NCI-H748 (cell line): ENCODE measurements at regions not wholly inside any gene's neighbourhood (a gene's known extent, or its start where the extent isn't known, plus 50 kb on each side); places are given as distances from the start of the nearest gene placed in this dataset.
"Not testable (repeated sequence)": the region's sequence is repeated elsewhere in the genome, so short reads cannot be mapped to it uniquely, and the experiment has no call there.

ENCODE experiments used
- DNase-seq: peaks from one replicate; lab custom pipeline; 2025; ENCODE audit not compliant: unreplicated experiment; lab: John Stamatoyannopoulos, UW

DNA sequence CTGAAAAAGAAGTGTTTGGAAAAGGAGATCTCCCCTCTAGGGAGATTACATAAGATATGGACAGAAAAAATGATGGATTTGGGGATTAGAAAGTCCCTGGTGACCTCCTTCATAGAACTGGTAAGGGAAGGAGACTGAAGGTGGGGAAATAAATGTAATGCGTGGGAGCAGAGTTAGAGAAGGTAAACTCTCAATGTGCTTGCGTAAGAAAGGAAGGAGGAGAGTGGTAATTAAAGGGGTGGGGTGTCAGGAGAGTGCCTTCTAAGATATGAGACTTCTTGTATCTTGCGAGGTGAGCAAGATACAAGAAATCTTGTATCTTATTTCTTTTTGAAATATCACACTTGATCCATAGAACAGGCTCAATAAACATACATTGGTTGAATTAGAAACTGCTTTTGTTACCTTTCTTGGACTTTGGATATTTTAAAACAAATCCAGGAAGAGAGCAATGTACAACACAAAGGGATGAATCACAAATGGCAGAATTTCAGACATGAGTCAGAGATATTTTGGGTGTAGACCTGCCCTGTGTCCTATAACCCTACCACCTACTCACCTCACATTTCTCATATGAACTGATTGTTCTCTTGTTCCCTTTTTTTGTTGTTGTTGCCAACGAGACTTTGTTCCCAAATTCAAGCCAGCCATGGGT lies 342.4 kb downstream of the INSIG2 start:
- DNase-seq: no peak

DNA sequence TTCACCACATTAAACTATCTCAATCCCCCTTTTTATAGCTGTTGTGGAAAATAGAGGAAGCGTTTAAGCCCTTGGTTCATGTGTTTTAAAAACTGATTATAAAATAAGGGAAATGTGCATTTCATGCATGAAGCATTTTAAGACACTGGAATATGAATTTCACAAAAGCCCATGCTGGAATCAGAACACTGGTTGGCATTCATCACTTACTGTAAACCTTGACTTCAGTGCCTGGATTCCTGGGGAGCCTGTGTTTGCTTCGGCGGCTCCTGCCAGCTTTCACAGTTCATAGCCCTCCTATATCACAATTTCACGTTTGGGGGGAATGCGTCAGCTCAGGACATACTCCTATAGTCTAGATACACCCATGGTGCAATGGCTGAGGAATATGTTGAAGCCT lies 336.9 kb downstream of the INSIG2 start:
- DNase-seq: no peak

DNA sequence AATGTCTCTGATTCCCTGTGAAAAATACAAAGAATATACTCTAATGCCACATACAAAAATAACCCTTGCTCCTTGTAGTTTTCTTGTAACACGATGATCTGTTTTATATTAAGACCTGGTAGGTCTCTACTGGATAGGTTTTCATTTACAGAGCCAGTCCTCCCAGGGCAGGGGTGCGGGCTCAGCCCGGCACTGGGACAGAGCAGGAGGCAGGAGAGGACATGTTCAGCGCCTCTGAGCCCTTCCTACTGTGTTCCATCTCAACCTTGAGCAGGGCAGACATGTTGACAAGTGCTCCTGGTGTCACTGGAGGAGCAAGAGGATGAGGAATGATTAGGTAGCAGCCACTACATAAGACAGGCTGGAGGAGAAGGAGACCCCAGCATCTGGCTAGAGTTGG lies 335.5 kb downstream of the INSIG2 start:
- DNase-seq: no peak

DNA sequence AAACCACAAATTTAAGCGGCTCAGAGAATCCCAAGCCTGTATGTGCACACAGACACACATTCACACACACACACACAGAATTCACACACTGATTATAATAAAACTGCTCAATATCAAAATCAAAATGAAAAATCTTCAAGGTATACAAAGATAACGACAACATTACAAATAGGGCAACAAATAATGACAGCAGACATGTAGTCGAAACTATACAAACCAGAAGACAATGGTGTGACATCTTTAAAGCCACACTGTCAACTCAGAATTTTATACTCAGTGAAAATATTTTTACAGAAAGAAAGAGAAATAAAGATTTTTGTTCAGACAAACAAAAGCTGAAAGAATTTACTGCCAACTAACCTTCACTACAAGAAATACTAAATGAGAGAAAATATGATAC lies 333.4 kb downstream of the INSIG2 start:
- DNase-seq: no peak

DNA sequence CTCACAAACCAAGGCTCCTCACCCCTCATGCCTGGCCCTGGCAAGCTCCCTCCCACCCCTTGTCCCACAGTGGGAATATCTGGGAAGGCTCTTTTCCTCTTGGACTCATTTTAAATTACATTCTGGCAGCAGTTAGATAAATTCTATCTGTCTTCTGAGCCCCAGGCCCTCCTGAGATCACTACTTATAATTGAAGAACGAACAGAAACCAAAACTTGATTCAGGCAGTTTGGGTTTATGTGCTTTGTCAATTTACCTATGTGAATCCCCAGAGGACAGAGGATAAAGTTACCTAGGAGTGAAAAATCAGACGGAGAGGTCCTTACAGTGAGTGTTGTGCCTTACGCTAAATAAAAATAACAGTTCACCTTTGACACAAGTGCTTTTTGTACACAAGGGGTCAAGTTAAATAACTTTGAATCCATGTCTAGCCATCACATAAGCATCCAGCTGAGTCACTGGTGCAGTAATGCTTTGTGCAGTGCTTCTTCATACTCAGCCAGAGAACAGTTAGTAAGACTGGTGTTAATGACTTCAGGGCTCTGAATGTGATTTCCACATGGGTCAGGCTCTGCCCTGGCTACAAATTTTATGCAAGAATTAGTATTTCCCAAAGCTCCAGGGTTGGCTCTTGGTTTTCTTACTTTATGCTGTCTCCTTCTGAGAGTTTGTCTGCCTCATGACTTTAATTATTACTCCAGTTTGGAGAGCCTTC lies 329.3 kb downstream of the INSIG2 start:
- no peak for DNase-seq

DNA sequence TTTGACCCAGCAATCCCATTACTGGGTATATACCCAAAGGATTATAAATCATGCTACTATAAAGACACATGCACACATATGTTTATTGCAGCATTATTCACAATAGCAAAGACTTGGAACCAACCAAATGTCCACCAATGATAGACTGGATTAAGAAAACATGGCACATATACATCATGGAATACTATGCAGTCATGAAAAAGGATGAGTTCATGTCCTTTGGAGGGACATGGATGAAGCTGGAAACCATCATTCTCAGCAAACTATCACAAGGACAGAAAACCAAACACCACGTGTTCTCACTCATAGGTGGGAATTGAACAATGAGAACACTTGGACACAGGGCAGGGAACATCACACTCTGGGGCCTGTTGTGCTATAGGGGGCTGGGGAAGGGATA lies 326.9 kb downstream of the INSIG2 start:
- not testable (repeated sequence) for DNase-seq

GRCh38 chr2:118403658-118404451 lies 315.6 kb downstream of the INSIG2 start:
- DNase-seq: no peak

- DNase-seq: no peak
Observed at GRCh38 chr2:118388771-118389170, 300.5 kb downstream of the INSIG2 start.

DNA sequence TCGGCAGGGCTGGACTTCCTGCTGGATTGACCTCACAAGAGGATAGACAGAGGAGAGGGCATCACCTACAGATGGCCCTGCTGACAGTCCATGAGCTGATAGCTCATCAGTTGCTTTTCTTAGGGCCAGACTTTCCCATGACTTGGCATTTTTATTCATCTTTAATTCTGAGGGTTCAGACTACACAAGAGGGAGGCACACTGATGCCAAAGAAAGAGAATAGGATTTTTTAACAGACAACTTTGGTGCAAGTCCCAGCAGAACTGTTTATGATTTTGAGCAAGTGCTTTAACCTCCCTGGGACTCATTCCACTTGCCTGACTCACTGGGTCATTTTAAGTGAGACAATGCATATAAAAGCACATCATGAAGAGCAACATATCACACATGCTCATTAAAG lies 299.2 kb downstream of the INSIG2 start:
- DNase-seq: no peak

DNA sequence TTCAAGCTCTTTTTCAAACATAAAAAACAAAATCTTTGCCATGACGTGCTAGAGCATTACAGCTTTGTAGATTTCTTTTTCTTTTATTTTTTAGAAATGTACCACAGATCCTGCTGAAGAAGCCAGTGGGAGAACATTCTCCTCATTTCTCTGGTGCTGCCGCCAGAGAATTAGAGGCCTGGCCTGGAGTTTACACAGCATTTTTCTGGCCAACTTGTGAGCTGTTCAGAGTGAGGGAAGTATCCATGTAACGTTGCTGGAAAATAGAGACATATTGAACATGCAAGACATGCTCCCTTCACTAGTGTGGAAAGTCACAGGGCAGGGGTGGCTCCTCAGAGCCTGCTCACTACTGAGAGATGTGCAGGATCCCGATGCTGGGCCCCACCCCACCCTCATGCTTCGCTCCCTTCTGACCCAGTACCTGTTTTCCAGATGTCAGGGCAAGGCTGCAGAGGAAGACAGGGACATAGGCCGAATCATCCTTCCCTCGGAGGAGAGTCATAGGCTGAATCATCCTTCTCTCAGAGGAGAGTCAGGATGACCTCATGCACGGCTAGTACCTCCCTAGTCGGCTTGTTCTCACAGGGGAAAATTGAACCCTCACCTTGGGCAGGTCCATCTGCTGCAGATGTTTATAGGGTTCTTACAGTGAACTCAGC lies 298.5 kb downstream of the INSIG2 start:
- DNase-seq: no peak

GRCh38 chr2:118380915-118381653 lies 292.8 kb downstream of the INSIG2 start:
- DNase-seq: no peak

GRCh38 chr2:118375907-118376485 lies 287.7 kb downstream of the INSIG2 start:
- no peak for DNase-seq

- no peak for DNase-seq
Observed at GRCh38 chr2:118374974-118375755, 286.9 kb downstream of the INSIG2 start.

- no peak for DNase-seq
Observed at GRCh38 chr2:118372886-118373830, 284.9 kb downstream of the INSIG2 start.

GRCh38 chr2:118371515-118371914 lies 283.2 kb downstream of the INSIG2 start:
- DNase-seq: peak; percentile 25

DNA sequence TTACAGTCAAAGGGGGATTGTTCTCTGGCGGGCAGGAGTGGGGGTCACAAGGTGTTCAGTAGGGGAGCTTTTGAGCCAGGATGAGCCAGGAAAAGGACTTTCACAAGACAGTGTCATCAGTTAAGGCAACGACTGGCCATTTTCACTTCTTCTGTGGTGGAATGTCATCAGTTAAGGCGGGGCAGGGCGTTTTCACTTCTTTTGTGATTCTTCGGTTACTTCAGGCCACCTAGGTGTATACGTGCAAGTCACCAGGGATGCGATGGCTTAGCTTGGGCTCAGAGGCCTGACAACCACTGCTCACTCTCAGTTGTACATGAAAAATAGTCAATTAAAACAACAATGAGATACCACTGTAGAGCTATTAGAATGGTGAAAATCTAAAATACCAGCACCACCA lies 281.2 kb downstream of the INSIG2 start:
- not testable (repeated sequence) for DNase-seq

GRCh38 chr2:118363604-118364003 lies 275.3 kb downstream of the INSIG2 start:
- DNase-seq: no peak

- DNase-seq: no peak
Observed at GRCh38 chr2:118356051-118356450, 267.8 kb downstream of the INSIG2 start.

DNA sequence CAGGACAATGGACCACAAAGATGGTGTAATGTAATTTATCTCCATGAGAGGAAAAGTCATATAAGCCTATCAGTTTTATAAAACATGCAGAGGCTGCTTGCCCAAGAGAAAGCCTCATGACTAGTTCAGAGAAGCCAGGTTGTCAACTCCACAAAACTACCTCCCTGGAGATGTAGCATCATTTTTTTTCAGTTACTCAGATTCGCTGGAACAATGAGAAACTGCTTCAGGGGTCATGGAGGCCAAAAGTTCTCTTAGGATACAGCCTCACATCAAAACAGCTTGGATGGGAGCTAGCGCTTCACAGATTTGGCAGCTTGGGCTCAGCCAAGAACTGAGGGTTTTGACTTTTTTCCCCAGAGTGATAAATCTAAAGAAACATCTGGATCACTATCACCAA lies 263.5 kb downstream of the INSIG2 start:
- DNase-seq: no peak
